Mammary epithelial cell (primary cell): ENCODE measurements at regions not wholly inside any gene's neighbourhood (a gene's known extent, or its start where the extent isn't known, plus 50 kb on each side); places are given as distances from the start of the nearest gene placed in this dataset.

Experiments
- CTCF ChIP-seq, 2 donors: IDR thresholded peaks in 1 of 2; conservative IDR thresholded peaks in 1 of 2; 2 replicates each; pipeline ENCODE4 v1.5.1; 2011 to 2012; ENCODE audit warnings: inconsistent platforms in 2 of 2, low read length in 2 of 2, mild to moderate bottlenecking in 2 of 2, control low read depth in 1 of 2, low read depth in 1 of 2; ENCODE audit not compliant: insufficient read depth in 1 of 2; ENCODE audit errors: extremely low read depth in 1 of 2
- EZH2 ChIP-seq: IDR thresholded peaks from 2 replicates; pipeline ENCODE4 v1.6.1; 2012; ENCODE audit warnings: low read length, inconsistent platforms, borderline replicate concordance

DNA sequence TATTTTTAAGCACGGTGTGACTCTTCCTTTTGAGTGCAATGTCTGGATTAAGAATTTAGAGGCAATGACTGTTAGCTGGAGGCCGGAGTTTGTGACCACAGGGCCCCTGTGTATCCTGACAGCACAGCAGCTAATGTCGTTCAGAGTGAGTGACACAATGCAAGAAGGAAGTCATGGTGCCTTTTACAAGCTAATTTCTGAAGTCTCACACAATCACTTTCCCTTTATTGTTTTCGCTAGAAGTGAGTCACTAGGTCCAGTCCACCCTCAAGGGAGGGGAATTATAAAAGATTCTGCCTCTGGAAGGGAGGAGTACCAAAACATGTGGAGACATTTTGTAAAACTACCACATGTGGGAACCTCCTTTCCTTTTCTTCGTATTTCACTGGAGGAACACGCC lies 185.5 kb upstream of the FGF10 start:
- TF ChIP-seq CTCF (conservative IDR thresholded peaks at IDR 0.05 in 1 of 2, IDR thresholded peaks at IDR 0.05 in 1 of 2; ENCODE audit: extremely low read depth in 1 of 2, insufficient read depth in 1 of 2, low read depth in 1 of 2, low read length in 2 of 2): no peak
- no peak for TF ChIP-seq EZH2
